Tibial nerve (tissue), 4 donors: ENCODE measurements at regions not wholly inside any gene's neighbourhood (a gene's known extent, or its start where the extent isn't known, plus 50 kb on each side); places are given as distances from the start of the nearest gene placed in this dataset.

Source experiments
- CTCF ChIP-seq, 5 experiments: fragments of 200-600 bp in 3 of 5; fragments of 450-650 bp in 2 of 5; sonication (generic) in 3 of 5; IDR thresholded peaks; one replicate each; pipeline ENCODE4 v1.5.1; 2016 to 2019; ENCODE audit warnings: antibody characterized with exemption in 5 of 5, mild to moderate bottlenecking in 3 of 5, moderate library complexity in 2 of 5
- EP300 ChIP-seq, 2 donors: sonication (generic); formaldehyde crosslinking; IDR thresholded peaks; one replicate each; pipeline ENCODE4 v1.6.1; 2017; ENCODE audit warnings: antibody characterized with exemption in 2 of 2, mild to moderate bottlenecking in 1 of 2
- POLR2A ChIP-seq, 2 donors: fragments of 450-650 bp; IDR thresholded peaks; one replicate each; pipeline ENCODE4 v1.6.1; 2017; ENCODE audit warnings: antibody characterized with exemption in 2 of 2, mild to moderate bottlenecking in 2 of 2, moderate library complexity in 2 of 2

GRCh38 chr7:69398986-69399385 lies 199.3 kb upstream of the AUTS2 start:
- TF ChIP-seq POLR2A (IDR thresholded peaks at IDR 0.05), result no peak
- no peak for TF ChIP-seq EP300 (IDR thresholded peaks at IDR 0.05)
- no peak for TF ChIP-seq CTCF (IDR thresholded peaks at IDR 0.05)
